ENCODE measurements at regions not wholly inside any gene's neighbourhood (a gene's known extent, or its start where the extent isn't known, plus 50 kb on each side); places are given as distances from the start of the nearest gene placed in this dataset.

- Histone ChIP-seq H3K27me3 (ENCODE audit: insufficient read depth, low read depth, low read length) (no peaks in the 10 kb centered on the region), H3K9ac (ENCODE audit: low read length) (no peak overlapping the region), H3K4me3 (ENCODE audit: low read length) (no peak overlapping the region), H3K27ac (ENCODE audit: low read length) (no peak overlapping the region), H3K79me2 (replicated peaks; ENCODE audit: insufficient read depth, low read length) (no peaks in the 10 kb centered on the region), H3K4me2 (ENCODE audit: low read length) (no peak overlapping the region), H2AFZ (ENCODE audit: low read depth, low read length) (no peak overlapping the region), H4K20me1 (ENCODE audit: insufficient read depth) (no peaks in the 10 kb centered on the region), H3F3A (ENCODE audit: insufficient read depth, low read length, poor library complexity, severe bottlenecking) (no peaks in the 10 kb centered on the region), H3K36me3 (ENCODE audit: insufficient read depth, low read length) (no peaks in the 10 kb centered on the region), H3K9me3 (ENCODE audit: low read length) (no peaks in the 10 kb centered on the region), H3K9me2 (ENCODE audit: insufficient read depth, low read length) (no peaks in the 10 kb centered on the region)
- no peak for TF ChIP-seq EP300 (conservative IDR thresholded peaks at IDR 0.05; ENCODE audit: poor library complexity, severe bottlenecking)
- no peak for TF ChIP-seq MXI1 (conservative IDR thresholded peaks at IDR 0.05; ENCODE audit: poor library complexity, severe bottlenecking)
- TF ChIP-seq SMC3 (conservative IDR thresholded peaks at IDR 0.05; ENCODE audit: poor library complexity): no peak
- TF ChIP-seq POLR2AphosphoS5 (IDR thresholded peaks at IDR 0.05): no peak
- TF ChIP-seq CTCF (IDR thresholded peaks at IDR 0.05; ENCODE audit: poor library complexity, severe bottlenecking): no peak
- no peak for TF ChIP-seq TAF1 (IDR thresholded peaks at IDR 0.05; ENCODE audit: low read depth)
- TF ChIP-seq REST (IDR thresholded peaks at IDR 0.05; ENCODE audit: borderline replicate concordance): no peak
- TF ChIP-seq EZH2 (IDR thresholded peaks at IDR 0.05; ENCODE audit: borderline replicate concordance, insufficient read depth, low read length, poor library complexity, severe bottlenecking): no peak
- no peak for TF ChIP-seq RAD21 (conservative IDR thresholded peaks at IDR 0.05)
Observed at GRCh38 chr11:70687716-70688115, 289.4 kb downstream of the CTTN start.

- no peak overlapping the region for H2AFZ ChIP-seq (ENCODE audit: low read depth, low read length)
- H3K4me3 ChIP-seq (ENCODE audit: low read length): no peak overlapping the region
- H3K9me3 ChIP-seq (ENCODE audit: low read length): no peaks in the 10 kb centered on the region
- H3K27me3 ChIP-seq (ENCODE audit: insufficient read depth, low read depth, low read length): no peaks in the 10 kb centered on the region
- H3K27ac ChIP-seq (ENCODE audit: low read length): no peak overlapping the region
- H3K9ac ChIP-seq (ENCODE audit: low read length): no peak overlapping the region
- H4K20me1 ChIP-seq (ENCODE audit: insufficient read depth): no peaks in the 10 kb centered on the region
- H3K36me3 ChIP-seq (ENCODE audit: insufficient read depth, low read length): no peaks in the 10 kb centered on the region
- TF ChIP-seq RAD21 (conservative IDR thresholded peaks at IDR 0.05) (no peak), CTCF (IDR thresholded peaks at IDR 0.05; ENCODE audit: poor library complexity, severe bottlenecking) (no peak), TAF1 (IDR thresholded peaks at IDR 0.05; ENCODE audit: low read depth) (no peak), EZH2 (IDR thresholded peaks at IDR 0.05; ENCODE audit: borderline replicate concordance, insufficient read depth, low read length, poor library complexity, severe bottlenecking) (no peak)
- no peaks in the 10 kb centered on the region for H3K9me2 ChIP-seq (ENCODE audit: insufficient read depth, low read length)
- no peak overlapping the region for H3K4me2 ChIP-seq (ENCODE audit: low read length)
- H3F3A ChIP-seq (ENCODE audit: insufficient read depth, low read length, poor library complexity, severe bottlenecking): no peaks in the 10 kb centered on the region
- no peaks in the 10 kb centered on the region for H3K79me2 ChIP-seq (replicated peaks; ENCODE audit: insufficient read depth, low read length)
Observed at GRCh38 chr11:70688142-70688541, 289.8 kb downstream of the CTTN start.
